ENCODE measurements at regions not wholly inside any gene's neighbourhood (a gene's known extent, or its start where the extent isn't known, plus 50 kb on each side); places are given as distances from the start of the nearest gene placed in this dataset.

- Histone ChIP-seq H3K4me1 (ENCODE audit: control insufficient read depth in 4 of 4, insufficient read depth in 4 of 4, low read length in 3 of 4) (no peaks in the 10 kb centered on the region), H3K36me3 (ENCODE audit: control insufficient read depth in 4 of 4, insufficient read depth in 3 of 4, low read depth in 1 of 4, low read length in 3 of 4) (no peaks in the 10 kb centered on the region)
- TF ChIP-seq EGR1 (IDR thresholded peaks at IDR 0.05; ENCODE audit: low read depth in 2 of 2) = no peak
- TF ChIP-seq ATF3 (IDR thresholded peaks at IDR 0.05) = no peak
- TF ChIP-seq RAD21 (IDR thresholded peaks at IDR 0.05) = no peak
Measured at GRCh38 chr6:91127752-91128151, 540.9 kb upstream of the MAP3K7 start.

GRCh38 chr6:91126876-91127275 lies 540.0 kb upstream of the MAP3K7 start:
- DNase-seq (ENCODE audit: low spot score) = no peak
- Histone ChIP-seq H3K4me3 (ENCODE audit: low read depth in 1 of 3, low read length in 3 of 3) (no peak overlapping the region), H3K4me1 (ENCODE audit: control insufficient read depth in 4 of 4, insufficient read depth in 4 of 4, low read length in 3 of 4) (no peaks in the 10 kb centered on the region), H3K27me3 (ENCODE audit: control insufficient read depth in 4 of 4, insufficient read depth in 4 of 4, low read length in 3 of 4) (peaks cover 0 to 4% (median 0%) of the 10 kb centered on the region in 4 donors), H3K36me3 (ENCODE audit: control insufficient read depth in 4 of 4, insufficient read depth in 3 of 4, low read depth in 1 of 4, low read length in 3 of 4) (no peaks in the 10 kb centered on the region), H3K9me3 (ENCODE audit: control insufficient read depth in 4 of 4, low read length in 3 of 4) (peaks cover 0 to 3% (median under 1%) of the 10 kb centered on the region in 4 donors), H3K9ac (ENCODE audit: low read depth in 1 of 2, low read length in 2 of 2) (no peak overlapping the region), H3K27ac (ENCODE audit: low read depth in 1 of 2, low read length in 2 of 2) (no peak overlapping the region)
- TF ChIP-seq GABPA (IDR thresholded peaks at IDR 0.05 in 1 of 2, conservative IDR thresholded peaks at IDR 0.05 in 1 of 2) = no peak
- no peak for TF ChIP-seq NR2F2 (IDR thresholded peaks at IDR 0.05)
- no peak for TF ChIP-seq YY1 (IDR thresholded peaks at IDR 0.05)
- TF ChIP-seq HNF4A (conservative IDR thresholded peaks at IDR 0.05) = no peak
- no peak for TF ChIP-seq SP1 (IDR thresholded peaks at IDR 0.05)
- no peak for TF ChIP-seq MAX (IDR thresholded peaks at IDR 0.05)
- no peak for TF ChIP-seq FOXA1 (IDR thresholded peaks at IDR 0.05)
- no peak for TF ChIP-seq EGR1 (IDR thresholded peaks at IDR 0.05; ENCODE audit: low read depth in 2 of 2)
- TF ChIP-seq CTCF (IDR thresholded peaks at IDR 0.05; ENCODE audit: low read depth, low read length, missing input control) = no peak
- no peak for TF ChIP-seq HNF4G (IDR thresholded peaks at IDR 0.05)
- TF ChIP-seq ATF3 (IDR thresholded peaks at IDR 0.05) = no peak
- TF ChIP-seq RAD21 (IDR thresholded peaks at IDR 0.05) = no peak
- no peak for TF ChIP-seq JUND (IDR thresholded peaks at IDR 0.05)
- no peak for TF ChIP-seq ZBTB33 (IDR thresholded peaks at IDR 0.05)
- TF ChIP-seq REST (IDR thresholded peaks at IDR 0.05) = no peak
- TF ChIP-seq TAF1 (conservative IDR thresholded peaks at IDR 0.05) = no peak
- TF ChIP-seq RXRA (IDR thresholded peaks at IDR 0.05) = no peak
- 77% methylated on average over 5 of the region's 5 CpGs for WGBS

More at GRCh38 chr6:91127752-91128151, 540.9 kb upstream of the MAP3K7 start:
- Histone ChIP-seq H3K4me3 (ENCODE audit: low read depth in 1 of 3, low read length in 3 of 3) (no peak overlapping the region), H3K9ac (ENCODE audit: low read depth in 1 of 2, low read length in 2 of 2) (no peak overlapping the region), H3K9me3 (ENCODE audit: control insufficient read depth in 4 of 4, low read length in 3 of 4) (peaks cover 0 to 3% (median under 1%) of the 10 kb centered on the region in 4 donors), H3K27ac (ENCODE audit: low read depth in 1 of 2, low read length in 2 of 2) (no peak overlapping the region), H3K27me3 (ENCODE audit: control insufficient read depth in 4 of 4, insufficient read depth in 4 of 4, low read length in 3 of 4) (peaks cover 0 to 4% (median 0%) of the 10 kb centered on the region in 4 donors)
- DNase-seq (ENCODE audit: low spot score) = no peak

All from liver (tissue), 8 donors.